Mesendoderm (in vitro differentiated cells): ENCODE measurements at regions not wholly inside any gene's neighbourhood (a gene's known extent, or its start where the extent isn't known, plus 50 kb on each side); places are given as distances from the start of the nearest gene placed in this dataset.

Experiments used
- DNase-seq: peaks from one replicate; pipeline ENCODE4 v3.0.0; 2013
- H2AK5ac ChIP-seq: 2 replicates; pipeline ENCODE4 v1.6.1; 2013; ENCODE audit warnings: low read length, inconsistent platforms
- H2BK120ac ChIP-seq: 2 replicates; pipeline ENCODE4 v1.6.1; 2013; ENCODE audit warnings: low read depth, mild to moderate bottlenecking, low read length, moderate library complexity, mixed read lengths
- H2BK15ac ChIP-seq: replicated peaks from 2 replicates; pipeline ENCODE4 v1.6.1; 2013; ENCODE audit warnings: low read depth, mild to moderate bottlenecking, moderate library complexity
- H2BK5ac ChIP-seq: 2 replicates; pipeline ENCODE4 v1.6.1; 2013; ENCODE audit warnings: low read length, inconsistent platforms
- H3K18ac ChIP-seq: 2 replicates; pipeline ENCODE4 v1.6.1; 2013; ENCODE audit warnings: mild to moderate bottlenecking, low read length, mixed read lengths
- H3K23ac ChIP-seq: one replicate; pipeline ENCODE4 v1.6.1; 2013; ENCODE audit warnings: low read length
- H3K27ac ChIP-seq: 2 replicates; pipeline ENCODE4 v1.5.1; 2013; ENCODE audit warnings: low read depth, mild to moderate bottlenecking, inconsistent platforms, low read length, moderate library complexity
- H3K27me3 ChIP-seq: 2 replicates; pipeline ENCODE4 v1.6.1; 2013; ENCODE audit warnings: low read length, control low read depth, mild to moderate bottlenecking, inconsistent platforms; ENCODE audit not compliant: insufficient read depth, poor library complexity
- H3K36me3 ChIP-seq: 2 replicates; pipeline ENCODE4 v1.6.1; 2013; ENCODE audit warnings: low read length, inconsistent platforms; ENCODE audit not compliant: control insufficient read depth, insufficient read depth
- H3K4ac ChIP-seq: one replicate; pipeline ENCODE4 v1.6.1; 2013; ENCODE audit warnings: low read depth, mild to moderate bottlenecking, low read length, moderate library complexity
- H3K4me1 ChIP-seq: 2 replicates; pipeline ENCODE4 v1.6.1; 2013; ENCODE audit warnings: low read depth, low read length, inconsistent platforms; ENCODE audit not compliant: control insufficient read depth
- H3K4me2 ChIP-seq: 2 replicates; pipeline ENCODE4 v1.6.1; 2013; ENCODE audit warnings: low read length
- H3K4me3 ChIP-seq: 2 replicates; pipeline ENCODE4 v1.5.1; 2013; ENCODE audit warnings: mild to moderate bottlenecking, low read length
- H3K56ac ChIP-seq: one replicate; pipeline ENCODE4 v1.6.1; 2013; ENCODE audit warnings: low read length
- H3K79me1 ChIP-seq: 2 replicates; pipeline ENCODE4 v1.6.1; 2013; ENCODE audit warnings: low read length, inconsistent platforms
- H3K79me2 ChIP-seq: 2 replicates; pipeline ENCODE4 v1.6.1; 2013; ENCODE audit warnings: mild to moderate bottlenecking, low read length; ENCODE audit not compliant: control insufficient read depth, insufficient read depth
- H3K9ac ChIP-seq: 2 replicates; pipeline ENCODE4 v1.6.1; 2013; ENCODE audit warnings: low read length, inconsistent platforms
- H4K5ac ChIP-seq: one replicate; pipeline ENCODE4 v1.6.1; 2013; ENCODE audit warnings: low read length
- H4K8ac ChIP-seq: one replicate; pipeline ENCODE4 v1.6.1; 2013; ENCODE audit warnings: low read depth, mild to moderate bottlenecking, control low read depth, low read length, moderate library complexity
- WGBS: extraction: QIAGEN DNeasy Blood & Tissue Kit; methylation state at CpG from one replicate; pipeline ENCODE4 v1.1.7; 2013; ENCODE audit warnings: low lambda C conversion rate, missing lambda C conversion rate; ENCODE audit not compliant: insufficient coverage; ENCODE audit errors: extremely low coverage; 5-methylcytosine and 5-hydroxymethylcytosine counted together

- Histone ChIP-seq H3K27ac (no peak overlapping the region), H2BK5ac (no peak overlapping the region), H3K36me3 (no peaks in the 10 kb centered on the region), H3K9ac (no peak overlapping the region), H2AK5ac (no peak overlapping the region), H3K4me3 (no peak overlapping the region), H4K8ac (no peak overlapping the region), H3K56ac (no peak overlapping the region), H3K4me1 (no peaks in the 10 kb centered on the region), H3K27me3 (no peaks in the 10 kb centered on the region), H3K4ac (no peak overlapping the region), H2BK120ac (no peak overlapping the region), H3K79me2 (no peaks in the 10 kb centered on the region), H3K23ac (no peak overlapping the region), H2BK15ac (no peak overlapping the region), H4K5ac (no peak overlapping the region), H3K18ac (no peak overlapping the region), H3K79me1 (no peaks in the 10 kb centered on the region), H3K4me2 (no peak overlapping the region)
- DNase-seq: no peak
- no CpG with 5 or more reads among the region's 9 CpGs for WGBS
Measured at GRCh38 chr5:2262620-2263019, 379.9 kb upstream of the IRX4 start.

- WGBS: no CpG with 5 or more reads among the region's 32 CpGs
- no peak overlapping the region for H2BK120ac ChIP-seq
Measured at GRCh38 chr5:2261004-2261703, 378.4 kb upstream of the IRX4 start.

GRCh38 chr5:2260211-2261003 is 377.7 kb upstream of the IRX4 start:
- no peaks in the 10 kb centered on the region for H3K27me3 ChIP-seq
- H3K23ac ChIP-seq: no peak overlapping the region
- no peak overlapping the region for H3K4ac ChIP-seq
- H4K5ac ChIP-seq: no peak overlapping the region
- no peak for DNase-seq
- H3K18ac ChIP-seq: no peak overlapping the region
- no peaks in the 10 kb centered on the region for H3K36me3 ChIP-seq
- H3K79me1 ChIP-seq: no peaks in the 10 kb centered on the region
- no peak overlapping the region for H3K4me3 ChIP-seq
- WGBS: no CpG with 5 or more reads among the region's 23 CpGs
- no peak overlapping the region for H4K8ac ChIP-seq
- no peaks in the 10 kb centered on the region for H3K4me1 ChIP-seq
- no peak overlapping the region for H2BK5ac ChIP-seq
- H3K79me2 ChIP-seq: no peaks in the 10 kb centered on the region
- H2BK15ac ChIP-seq: no peak overlapping the region
- H3K9ac ChIP-seq: no peak overlapping the region
- no peak overlapping the region for H2BK120ac ChIP-seq
- no peak overlapping the region for H3K4me2 ChIP-seq
- H3K56ac ChIP-seq: no peak overlapping the region
- H3K27ac ChIP-seq: no peak overlapping the region
- H2AK5ac ChIP-seq: no peak overlapping the region

More at GRCh38 chr5:2261004-2261703, 378.4 kb upstream of the IRX4 start:
- H3K79me2 ChIP-seq: no peaks in the 10 kb centered on the region
- H3K27me3 ChIP-seq: no peaks in the 10 kb centered on the region
- no peak overlapping the region for H3K4me3 ChIP-seq
- H3K9ac ChIP-seq: no peak overlapping the region
- no peak overlapping the region for H3K18ac ChIP-seq
- no peak overlapping the region for H3K27ac ChIP-seq
- H2BK15ac ChIP-seq: no peak overlapping the region
- H3K56ac ChIP-seq: no peak overlapping the region
- no peak overlapping the region for H4K8ac ChIP-seq
- no peak overlapping the region for H3K23ac ChIP-seq
- no peak overlapping the region for H4K5ac ChIP-seq
- no peaks in the 10 kb centered on the region for H3K4me1 ChIP-seq
- H3K4me2 ChIP-seq: no peak overlapping the region
- no peak for DNase-seq
- no peak overlapping the region for H2BK5ac ChIP-seq
- no peak overlapping the region for H2AK5ac ChIP-seq
- no peak overlapping the region for H3K4ac ChIP-seq
- no peaks in the 10 kb centered on the region for H3K36me3 ChIP-seq
- no peaks in the 10 kb centered on the region for H3K79me1 ChIP-seq

- Histone ChIP-seq H3K4me1 (no peaks in the 10 kb centered on the region), H3K4me3 (no peak overlapping the region), H2BK120ac (no peak overlapping the region), H4K5ac (no peak overlapping the region), H3K79me1 (no peaks in the 10 kb centered on the region), H3K27ac (no peak overlapping the region), H3K27me3 (no peaks in the 10 kb centered on the region), H2AK5ac (no peak overlapping the region), H3K56ac (no peak overlapping the region), H3K79me2 (no peaks in the 10 kb centered on the region), H3K23ac (no peak overlapping the region), H4K8ac (no peak overlapping the region), H3K9ac (no peak overlapping the region), H3K4ac (no peak overlapping the region), H2BK15ac (no peak overlapping the region), H3K4me2 (no peak overlapping the region), H3K36me3 (no peaks in the 10 kb centered on the region), H3K18ac (no peak overlapping the region), H2BK5ac (no peak overlapping the region)
- no peak for DNase-seq
- WGBS: no CpG with 5 or more reads among the region's 7 CpGs
Measured at GRCh38 chr5:2259494-2260107, 376.9 kb upstream of the IRX4 start.

GRCh38 chr5:2258861-2259260 is 376.1 kb upstream of the IRX4 start:
- Histone ChIP-seq H3K4ac (no peak overlapping the region), H2BK120ac (no peak overlapping the region), H3K36me3 (no peaks in the 10 kb centered on the region), H3K27ac (no peak overlapping the region), H2AK5ac (no peak overlapping the region), H3K4me3 (no peak overlapping the region), H3K18ac (no peak overlapping the region), H2BK5ac (no peak overlapping the region), H4K8ac (no peak overlapping the region), H3K23ac (no peak overlapping the region), H3K79me2 (no peaks in the 10 kb centered on the region), H3K9ac (no peak overlapping the region), H3K4me1 (no peaks in the 10 kb centered on the region), H3K27me3 (no peaks in the 10 kb centered on the region), H3K4me2 (no peak overlapping the region), H4K5ac (no peak overlapping the region), H3K79me1 (no peaks in the 10 kb centered on the region), H3K56ac (no peak overlapping the region), H2BK15ac (no peak overlapping the region)
- no peak for DNase-seq
- no CpG with 5 or more reads among the region's 8 CpGs for WGBS
